ENCODE measurements at regions not wholly inside any gene's neighbourhood (a gene's known extent, or its start where the extent isn't known, plus 50 kb on each side); places are given as distances from the start of the nearest gene placed in this dataset.

DNA sequence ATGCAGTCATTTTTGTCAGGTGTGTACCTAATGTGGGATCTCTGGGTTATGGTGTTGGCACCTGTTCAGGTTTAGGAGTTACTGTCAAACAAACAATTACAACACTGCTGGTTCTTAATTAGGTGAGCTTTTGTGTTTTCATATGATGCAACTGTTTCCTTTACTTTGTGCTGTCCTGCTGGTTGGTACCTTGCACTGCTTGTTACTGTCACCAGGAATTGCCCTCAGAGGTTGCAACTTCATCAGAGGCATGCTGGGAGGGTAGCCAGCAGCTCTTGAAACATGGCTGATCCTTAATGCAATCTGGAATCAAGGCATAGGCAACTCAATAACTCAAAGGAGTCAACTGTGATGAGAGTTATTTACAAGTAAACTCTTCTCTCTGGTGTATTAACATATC is 400.3 kb downstream of the MIAT start:
- DNase-seq (ENCODE audit: low read depth): no peak
- TF ChIP-seq CTCF (conservative IDR thresholded peaks at IDR 0.05; ENCODE audit: low read length): no peak
- no peak overlapping the region for H3K4me3 ChIP-seq (ENCODE audit: low read length)

DNA sequence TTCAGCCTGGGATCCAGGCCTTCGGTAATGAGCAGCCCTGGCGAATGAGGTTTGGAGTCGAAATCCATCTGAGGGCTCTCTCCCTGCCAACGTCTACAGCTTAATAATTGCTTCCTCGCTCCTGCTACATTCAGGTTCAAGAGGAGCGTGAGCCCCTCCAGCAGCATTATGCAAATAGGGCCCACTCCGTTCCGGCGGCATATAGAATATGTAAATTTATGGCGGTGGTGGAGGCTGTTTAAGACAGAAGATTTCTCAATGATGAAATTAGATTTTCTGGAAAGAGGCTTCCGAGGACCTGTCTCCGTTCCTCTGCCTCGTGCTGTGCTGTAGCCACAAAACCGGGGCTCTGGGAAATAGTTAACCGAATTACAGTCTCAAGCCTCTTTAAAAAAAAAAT is 402.8 kb downstream of the MIAT start:
- TF ChIP-seq CTCF (conservative IDR thresholded peaks at IDR 0.05; ENCODE audit: low read length): no peak
- H3K4me3 ChIP-seq (ENCODE audit: low read length): no peak overlapping the region
- DNase-seq (ENCODE audit: low read depth): no peak

- H3K4me3 ChIP-seq (ENCODE audit: low read length): no peak overlapping the region
- no peak for TF ChIP-seq CTCF (conservative IDR thresholded peaks at IDR 0.05; ENCODE audit: low read length)
- DNase-seq (ENCODE audit: low read depth): no peak
Observed at GRCh38 chr22:27062910-27063309, 405.5 kb downstream of the MIAT start.

- TF ChIP-seq CTCF (conservative IDR thresholded peaks at IDR 0.05; ENCODE audit: low read length): no peak
Observed at GRCh38 chr22:27063406-27063805, 406.0 kb downstream of the MIAT start.

DNA sequence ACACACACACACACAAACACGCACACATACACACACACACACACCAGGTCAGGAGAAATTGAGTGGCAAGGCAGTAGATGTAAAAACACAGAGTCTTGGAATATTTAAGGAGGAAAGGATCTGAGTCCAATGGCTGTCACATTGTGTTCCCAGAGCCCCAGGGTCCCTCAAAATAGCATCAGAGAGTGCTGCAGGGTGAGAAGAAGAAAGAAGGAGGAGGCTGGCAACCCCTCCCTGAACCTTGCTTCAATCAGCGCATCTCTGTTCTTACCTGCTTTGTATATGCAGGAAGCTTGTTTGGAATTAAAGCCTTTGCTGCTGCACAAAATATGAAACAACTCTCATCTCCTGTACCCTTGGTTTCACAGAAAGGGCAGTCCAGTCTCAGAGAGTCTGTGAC is 406.5 kb downstream of the MIAT start:
- no peak overlapping the region for H3K4me3 ChIP-seq (ENCODE audit: low read length)
- no peak for DNase-seq (ENCODE audit: low read depth)

More at GRCh38 chr22:27063406-27063805, 406.0 kb downstream of the MIAT start:
- peak; percentile 3 for DNase-seq (ENCODE audit: low read depth)
- H3K4me3 ChIP-seq (ENCODE audit: low read length): no peak overlapping the region

DNA sequence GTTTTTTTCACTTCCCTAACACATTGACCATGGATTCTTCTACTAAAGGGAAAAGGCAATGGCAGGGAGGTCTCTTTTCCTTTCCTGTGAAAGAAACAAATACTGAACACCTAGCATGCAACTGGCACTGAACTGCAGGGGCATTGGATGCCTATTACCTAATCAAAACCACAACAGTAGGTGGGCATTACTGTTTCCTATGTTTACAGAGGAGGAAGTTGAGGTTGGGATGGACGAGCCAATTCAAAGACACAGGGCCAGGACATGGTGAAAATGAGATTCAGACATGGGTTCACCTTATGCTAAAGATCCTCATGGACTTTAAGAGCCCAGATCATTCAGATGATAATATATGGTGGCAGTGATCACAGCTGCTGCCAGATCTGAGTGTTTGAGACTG is 407.0 kb downstream of the MIAT start:
- DNase-seq (ENCODE audit: low read depth): no peak

More for the DNA sequence above, 406.5 kb downstream of the MIAT start:
- no peak for TF ChIP-seq CTCF (conservative IDR thresholded peaks at IDR 0.05; ENCODE audit: low read length)

DNA sequence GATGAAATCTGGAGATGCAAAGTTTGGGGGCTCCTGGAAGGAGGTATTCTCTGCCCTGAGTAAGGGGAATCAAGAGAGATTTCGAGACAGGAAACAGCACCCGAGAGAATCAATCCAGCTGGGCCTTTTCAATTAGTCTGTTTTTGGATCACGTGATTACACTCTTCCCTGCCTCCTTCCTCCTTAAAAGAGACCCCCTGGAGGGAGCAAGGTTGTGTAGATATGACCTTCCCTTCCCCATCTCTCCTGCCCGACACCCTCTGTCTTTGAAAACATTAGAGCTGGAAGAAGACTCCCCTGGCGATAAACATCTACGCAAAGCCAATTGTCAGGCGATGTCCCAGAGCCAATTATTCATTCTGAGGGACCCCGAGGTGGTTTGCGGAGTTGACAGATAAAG is 407.9 kb downstream of the MIAT start:
- H3K4me3 ChIP-seq (ENCODE audit: low read length): no peak overlapping the region
- DNase-seq (ENCODE audit: low read depth): no peak
- TF ChIP-seq CTCF (conservative IDR thresholded peaks at IDR 0.05; ENCODE audit: low read length): no peak

More for the DNA sequence above, 407.0 kb downstream of the MIAT start:
- H3K4me3 ChIP-seq (ENCODE audit: low read length): no peak overlapping the region
- TF ChIP-seq CTCF (conservative IDR thresholded peaks at IDR 0.05; ENCODE audit: low read length): no peak

All from AG10803 (cell line).